COLO829 (cell line): ENCODE measurements at regions not wholly inside any gene's neighbourhood (a gene's known extent, or its start where the extent isn't known, plus 50 kb on each side); places are given as distances from the start of the nearest gene placed in this dataset.
"Not testable (repeated sequence)": the region's sequence is repeated elsewhere in the genome, so short reads cannot be mapped to it uniquely, and the experiment has no call there.

ENCODE experiments used
- DNase-seq: peaks from one replicate; pipeline ENCODE4 v3.0.0; 2012; ENCODE audit warnings: low spot score

- DNase-seq: no peak
Observed at GRCh38 chr2:238521002-238521401, 94.3 kb downstream of the ASB1 start.

- DNase-seq: no peak
Observed at GRCh38 chr2:238521870-238522269, 95.1 kb downstream of the ASB1 start.

DNA sequence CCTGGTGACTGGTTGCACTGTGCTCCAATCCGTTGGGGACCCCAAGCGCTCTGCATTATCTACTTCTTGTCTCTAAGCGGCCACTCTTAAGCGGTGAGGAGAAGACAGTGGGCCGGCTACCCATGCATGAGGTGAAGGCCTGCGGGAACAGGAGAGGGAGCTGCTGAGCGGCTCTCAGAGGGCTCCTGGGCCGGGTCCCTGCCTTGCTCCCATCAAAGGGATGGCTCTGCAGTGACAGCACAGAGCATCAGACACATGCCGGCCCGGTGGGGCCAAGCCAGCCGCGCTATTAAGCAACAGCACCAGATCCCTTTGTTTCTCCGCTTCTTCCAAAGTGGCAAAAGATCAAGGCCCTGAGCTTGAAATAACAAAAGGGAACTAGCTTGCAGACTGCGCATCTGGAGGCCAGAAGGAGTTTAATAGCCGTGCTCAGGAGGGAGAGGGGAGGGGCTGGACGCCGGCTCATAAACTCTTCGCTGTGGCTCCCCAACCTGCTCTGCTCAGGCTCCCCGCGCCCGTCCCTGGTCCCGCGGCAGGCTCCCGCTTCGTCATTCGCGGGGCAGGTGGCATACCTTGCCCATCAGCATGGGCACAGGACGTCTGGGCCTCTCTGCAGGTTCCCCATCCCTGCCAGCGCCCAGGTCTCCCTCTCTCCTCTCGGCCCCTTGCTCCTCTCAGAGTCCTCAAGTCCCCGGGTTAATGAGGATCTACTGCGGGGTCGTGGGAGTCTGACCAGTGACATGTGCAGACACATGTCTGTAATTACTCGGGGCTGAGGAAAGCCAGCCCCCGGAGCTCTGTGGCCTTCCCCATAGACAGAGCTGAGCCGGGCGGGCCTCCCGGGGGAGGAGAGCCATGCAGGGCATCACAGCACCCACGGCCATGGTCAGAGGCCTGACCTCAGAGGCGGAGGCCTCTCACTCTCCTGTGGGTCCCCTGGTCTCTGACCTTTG is 96.7 kb downstream of the ASB1 start:
- no peak for DNase-seq

- DNase-seq: no peak
Observed at GRCh38 chr2:238524426-238524983, 97.8 kb downstream of the ASB1 start.

GRCh38 chr2:238525990-238526389 is 99.3 kb downstream of the ASB1 start:
- DNase-seq: no peak

DNA sequence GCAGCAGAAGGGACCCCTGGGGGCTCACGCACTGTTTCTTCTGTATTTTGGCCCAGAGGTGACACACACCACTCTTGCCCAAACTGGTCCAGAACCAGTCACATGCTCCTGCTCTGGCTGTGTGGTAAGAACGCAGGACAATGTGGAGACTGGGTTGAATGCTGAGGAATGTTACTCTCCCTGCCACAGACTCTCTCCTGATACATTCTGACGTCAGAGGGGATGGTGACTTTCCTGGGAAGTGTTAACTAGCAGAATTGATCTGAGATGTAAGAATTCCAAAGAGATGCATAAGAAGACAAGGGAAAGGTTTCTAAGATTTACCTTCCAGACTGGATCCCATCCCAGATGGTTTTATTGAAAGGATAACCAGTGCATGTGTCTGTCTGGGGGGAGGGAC is 100.8 kb downstream of the ASB1 start:
- no peak for DNase-seq

DNA sequence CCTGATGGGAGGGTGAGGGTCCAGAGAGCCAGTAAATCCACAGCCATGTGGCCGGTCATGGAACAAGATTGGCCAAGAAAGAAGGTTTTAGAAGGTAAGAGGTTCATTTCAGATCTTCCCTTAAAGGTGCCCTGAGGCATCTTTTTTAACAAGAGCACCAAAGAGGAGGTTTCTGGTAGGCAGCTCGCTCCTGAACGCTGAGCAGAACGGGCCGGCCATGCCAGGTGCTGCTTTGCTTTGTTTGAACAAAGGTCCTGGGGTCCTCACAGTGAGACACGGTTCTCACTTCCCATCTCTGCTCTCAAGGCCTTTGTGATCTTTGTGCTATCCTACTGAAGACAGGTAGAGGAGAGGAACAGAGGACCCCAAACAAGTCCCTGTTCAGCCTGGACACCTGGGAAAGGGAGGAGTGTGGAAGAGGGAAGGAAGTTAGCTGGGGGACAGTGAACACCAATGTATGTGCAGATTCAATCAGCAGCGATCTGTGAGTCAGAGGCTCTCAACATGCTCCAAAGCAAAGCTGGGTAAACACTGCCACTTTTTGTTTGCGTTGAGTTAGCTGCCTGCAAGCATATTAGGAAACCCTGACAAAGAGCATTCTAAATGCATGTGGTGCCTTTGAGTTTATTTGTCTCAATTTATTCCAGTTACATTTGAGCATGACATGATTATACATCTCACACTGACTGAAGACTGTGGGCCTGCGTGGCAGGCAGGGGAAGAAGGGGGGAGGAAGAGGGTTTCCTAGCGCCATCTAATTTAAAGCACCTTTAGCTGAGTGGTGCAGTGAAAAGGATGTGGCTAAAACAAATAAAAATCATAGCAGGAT is 102.4 kb downstream of the ASB1 start:
- peak; percentile 41 for DNase-seq

DNA sequence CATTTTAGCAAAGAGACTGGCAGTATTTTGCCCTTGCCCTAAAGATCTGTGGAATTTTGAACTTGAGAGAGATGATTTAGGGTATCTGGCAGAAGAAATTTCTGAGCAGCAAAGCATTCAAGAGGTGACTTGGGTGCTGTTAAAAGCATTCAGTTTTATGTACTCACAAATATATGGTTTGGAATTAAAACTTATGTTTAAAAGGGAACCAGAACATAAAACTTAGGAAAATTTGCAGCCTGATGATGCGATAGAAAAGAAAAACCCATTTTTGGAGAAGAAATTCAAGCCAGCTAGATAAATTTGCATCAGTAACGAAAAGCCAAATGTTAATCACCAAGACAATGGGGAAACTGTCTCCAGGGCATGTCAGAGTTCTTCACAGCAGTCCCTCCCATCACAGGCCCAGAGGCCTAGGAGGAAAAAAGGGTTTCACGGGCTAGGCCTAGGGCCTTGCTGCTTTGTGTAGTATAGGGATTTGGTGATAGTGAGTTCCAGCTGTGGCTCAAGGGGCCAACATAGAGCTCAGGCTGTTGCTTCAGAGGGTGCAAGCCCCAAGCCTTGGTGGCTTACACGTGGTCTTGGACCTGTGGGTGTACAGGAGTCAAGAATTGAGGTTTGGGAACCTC is 104.4 kb downstream of the ASB1 start:
- DNase-seq: not testable (repeated sequence)

DNA sequence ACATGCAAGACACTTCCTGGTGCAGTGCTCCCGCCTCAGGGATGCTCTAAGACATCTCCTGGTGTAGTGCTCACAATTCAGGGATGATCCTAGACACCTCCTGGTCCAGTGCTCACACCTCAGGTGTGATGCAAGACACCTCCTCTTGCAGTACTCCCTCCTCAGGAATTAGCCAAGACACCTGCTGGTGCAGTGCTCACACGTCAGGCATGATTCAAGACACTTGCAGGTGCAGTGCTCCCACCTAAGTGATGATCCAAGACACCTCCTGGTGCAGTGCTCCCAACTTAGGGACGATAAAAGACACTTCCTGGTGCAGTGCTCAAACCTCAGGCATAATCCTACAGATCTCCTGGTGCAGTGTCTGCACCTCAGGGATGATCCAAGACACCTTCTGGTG is 117.0 kb downstream of the ASB1 start:
- not testable (repeated sequence) for DNase-seq

DNA sequence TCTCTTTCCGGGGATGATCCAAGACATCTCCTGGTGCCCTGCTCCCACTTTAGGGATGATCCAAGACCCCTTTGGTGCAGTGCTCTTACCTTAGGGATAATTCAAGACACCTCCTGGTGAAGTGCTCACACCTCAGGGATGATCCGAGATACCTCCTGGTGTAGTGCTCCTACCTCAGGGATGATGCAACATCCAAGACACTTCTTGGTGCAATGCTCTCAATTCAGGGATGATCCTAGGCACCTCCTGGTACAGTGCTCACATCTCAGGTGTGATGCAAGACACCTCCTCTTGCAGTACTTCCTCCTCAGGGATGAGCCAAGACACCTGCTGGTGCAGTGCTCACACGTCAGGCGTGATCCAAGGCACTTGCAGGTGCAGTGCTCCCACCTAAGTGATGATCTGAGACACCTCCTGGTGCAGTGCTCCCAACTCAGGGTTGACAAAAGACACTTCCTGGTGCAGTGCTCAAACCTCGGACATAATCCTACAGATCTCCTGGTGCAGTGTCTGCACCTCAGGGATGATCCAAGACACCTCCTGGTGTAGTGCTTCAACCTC is 122.3 kb downstream of the ASB1 start:
- DNase-seq: no peak

- no peak for DNase-seq
Observed at GRCh38 chr2:238549866-238550265, 123.1 kb downstream of the ASB1 start.

GRCh38 chr2:238551091-238551490 is 124.4 kb downstream of the ASB1 start:
- no peak for DNase-seq

DNA sequence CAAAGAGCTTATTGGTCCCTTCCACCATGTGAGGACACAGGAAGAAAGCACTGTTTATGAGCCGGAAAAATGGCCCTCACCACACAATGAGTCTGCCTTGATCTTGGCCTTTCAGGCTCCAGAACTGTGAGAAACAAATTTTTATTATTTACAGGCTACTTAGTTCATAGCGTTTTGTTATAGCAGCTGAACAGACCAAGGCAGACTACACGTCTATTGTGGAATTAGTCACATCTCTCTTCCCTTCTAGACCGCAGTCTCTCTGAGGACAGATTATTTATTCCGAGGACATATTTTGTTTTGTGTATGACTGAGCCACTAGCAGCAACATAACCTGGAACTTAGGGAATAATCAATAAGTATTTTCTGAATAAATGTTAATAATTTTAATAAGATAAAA is 125.5 kb downstream of the ASB1 start:
- DNase-seq: no peak

DNA sequence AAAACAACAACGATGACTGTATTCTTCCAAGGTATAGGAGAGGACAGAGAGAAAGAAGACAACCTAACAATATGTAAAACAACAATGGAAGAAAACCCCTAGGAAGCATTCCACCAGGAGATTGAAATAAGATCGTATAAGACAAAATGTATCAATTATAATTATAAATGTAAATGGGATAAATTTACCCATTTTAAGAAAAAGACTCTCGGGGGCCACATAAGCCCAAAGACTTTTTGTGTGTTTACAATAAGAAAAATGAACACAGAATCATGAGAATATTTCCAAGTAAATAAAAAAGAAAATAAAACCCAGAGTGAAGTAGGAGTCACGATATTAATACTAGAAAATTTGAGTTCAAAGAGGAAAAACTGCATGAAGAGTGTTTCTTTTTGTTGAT is 126.4 kb downstream of the ASB1 start:
- DNase-seq: no peak

DNA sequence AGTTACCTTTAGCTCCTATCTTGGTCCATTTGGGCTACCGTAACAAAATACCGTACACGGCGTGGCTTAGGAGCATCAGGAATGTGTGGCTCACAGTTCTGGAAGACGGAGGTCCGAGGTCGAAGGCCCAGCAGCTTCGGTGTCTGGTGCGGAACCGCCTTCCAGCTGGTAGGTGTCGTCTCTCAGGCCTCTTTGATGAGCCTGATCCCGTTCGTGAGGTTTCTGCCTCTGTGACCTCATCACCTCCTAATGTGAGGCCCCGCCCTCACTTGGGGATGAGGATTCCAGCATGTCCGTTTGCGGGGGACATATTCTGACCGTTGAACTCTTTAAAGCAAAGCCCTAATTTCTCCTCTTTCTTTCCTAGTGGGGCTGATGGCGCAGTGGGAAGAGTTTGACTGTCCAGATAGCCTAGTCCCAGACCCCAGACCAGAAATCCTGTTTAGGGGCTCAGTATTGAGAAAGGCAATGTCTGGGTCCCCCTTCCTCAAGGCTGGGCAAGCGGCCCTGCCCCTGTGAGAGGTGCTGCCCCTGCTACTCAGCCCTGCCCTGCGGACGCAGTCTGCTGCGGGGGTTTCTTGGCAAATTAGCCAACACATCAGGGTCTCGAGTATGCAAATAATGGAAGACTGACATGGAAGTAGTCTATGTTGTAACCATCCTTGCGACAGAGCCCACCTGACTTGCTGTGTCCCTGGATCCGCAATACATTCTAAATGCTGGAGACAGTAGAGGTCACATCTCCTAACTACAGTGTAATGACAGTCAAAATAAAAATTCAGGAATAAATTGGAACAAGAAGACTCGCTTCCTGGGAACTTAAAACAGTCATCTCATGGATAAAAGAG is 128.0 kb downstream of the ASB1 start:
- DNase-seq: no peak

DNA sequence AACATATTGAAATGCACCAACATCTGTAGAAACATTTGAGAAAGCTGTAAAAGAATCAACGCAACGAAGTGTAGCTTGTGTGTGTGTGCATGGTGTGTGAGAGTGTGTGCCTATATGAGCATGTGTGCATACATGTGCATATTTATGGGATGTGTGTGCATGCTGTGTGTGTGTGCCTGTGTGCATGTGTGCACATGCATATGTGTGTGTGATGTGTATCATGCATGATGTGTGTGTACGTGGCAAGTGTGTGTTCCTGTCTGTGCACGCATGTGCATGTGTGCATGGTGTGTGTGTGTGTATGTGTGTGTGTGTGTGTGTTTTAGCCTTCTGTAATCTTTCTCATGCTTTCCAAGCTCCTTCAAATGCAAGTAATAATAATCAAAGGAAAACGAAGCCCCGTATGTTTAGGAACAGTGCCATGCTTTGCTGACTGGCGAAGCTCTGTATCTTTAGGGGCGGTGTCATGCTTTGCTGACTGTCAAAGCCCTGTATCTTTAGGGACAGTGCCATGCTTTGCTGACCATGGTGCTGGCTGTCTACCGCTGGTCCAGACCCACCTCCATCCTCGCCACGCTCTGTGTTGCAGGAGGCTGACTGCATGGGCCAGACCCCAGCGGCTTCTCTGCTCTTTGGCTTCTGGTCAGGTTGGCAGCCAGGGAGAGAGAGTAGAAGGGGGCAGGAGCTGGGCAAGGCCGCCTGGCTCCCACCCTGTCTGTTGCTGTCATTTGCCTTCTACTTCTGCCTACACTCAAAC is 129.2 kb downstream of the ASB1 start:
- no peak for DNase-seq

GRCh38 chr2:238557431-238557830 is 130.7 kb downstream of the ASB1 start:
- DNase-seq: no peak

DNA sequence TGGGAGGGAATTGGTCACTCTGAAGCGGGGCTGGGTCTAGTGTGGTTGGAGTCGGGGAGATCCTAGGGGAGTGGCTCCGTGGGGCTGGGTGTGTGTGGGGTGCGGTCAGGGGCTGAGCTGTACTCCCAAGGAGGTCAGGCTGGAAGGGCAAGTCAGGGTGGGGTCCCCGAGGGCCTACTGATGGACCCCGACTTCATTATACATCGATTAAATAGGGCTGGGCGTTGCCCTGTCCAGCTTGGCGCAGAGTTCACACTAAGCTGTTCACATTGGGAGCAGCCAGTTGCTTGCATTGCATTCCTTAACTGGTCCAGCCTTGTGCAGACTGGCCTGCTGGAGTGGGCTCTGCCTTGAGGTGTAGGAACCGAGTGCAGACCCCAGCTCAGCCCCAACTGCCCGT is 131.2 kb downstream of the ASB1 start:
- no peak for DNase-seq

DNA sequence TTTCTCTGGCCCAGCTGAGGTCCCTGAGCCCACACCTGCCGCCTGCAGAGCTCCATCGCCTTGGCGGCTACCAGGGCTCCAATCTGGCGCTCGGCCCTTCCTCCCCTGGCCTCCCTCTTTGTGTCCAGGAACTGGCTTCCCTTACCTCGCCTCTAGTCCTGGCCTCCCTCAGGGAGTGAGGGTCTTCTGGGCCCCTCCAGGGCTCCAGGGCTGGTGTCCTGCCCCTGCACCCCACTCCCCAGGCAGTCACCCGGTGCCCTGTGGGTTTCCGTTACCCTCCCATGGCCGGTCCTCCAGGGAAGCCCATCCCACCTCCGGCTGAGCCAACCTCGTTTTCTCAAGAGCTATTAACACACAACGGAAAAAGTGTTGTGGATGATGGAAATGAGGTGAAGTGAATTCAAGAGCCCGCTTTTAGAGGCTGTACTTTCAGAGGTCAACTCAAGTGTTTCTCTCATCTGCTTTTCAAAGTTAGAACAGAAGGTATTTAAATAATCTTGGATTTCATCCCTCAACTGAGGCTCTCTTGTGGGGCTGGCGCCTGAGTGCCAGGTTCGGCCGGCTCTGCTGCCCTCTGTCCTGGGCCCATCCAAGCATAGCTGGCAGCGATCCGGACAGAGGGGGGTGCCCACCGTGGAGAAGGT is 131.9 kb downstream of the ASB1 start:
- DNase-seq: no peak

DNA sequence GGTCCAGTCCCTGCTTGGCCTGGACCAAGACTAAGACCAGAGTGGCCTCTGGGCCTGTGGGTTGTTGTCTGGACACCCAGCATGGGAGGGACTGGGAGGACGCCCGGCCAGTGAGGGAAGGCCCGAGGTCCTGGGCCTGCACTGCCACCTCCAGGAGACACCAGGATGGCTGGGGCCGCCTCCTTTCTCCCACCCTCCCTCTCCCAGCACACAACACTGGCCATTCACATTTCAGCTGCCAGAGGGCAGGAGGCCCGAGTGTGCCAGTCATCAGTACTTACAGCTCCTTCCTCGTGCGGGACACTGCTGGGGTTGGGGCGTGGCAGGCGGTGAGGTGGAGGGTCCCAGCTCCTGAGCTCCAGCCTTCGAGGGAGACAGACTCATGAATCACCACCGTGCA is 133.5 kb downstream of the ASB1 start:
- no peak for DNase-seq
